K562 (cell line): ENCODE measurements at regions not wholly inside any gene's neighbourhood (a gene's known extent, or its start where the extent isn't known, plus 50 kb on each side); places are given as distances from the start of the nearest gene placed in this dataset.

Source experiments
- CBFA2T3 ChIP-seq: fragments of 450-650 bp; IDR thresholded peaks from 2 replicates; pipeline ENCODE4 v1.6.1; 2017
- DMBX1 ChIP-seq: fragments of 250-450 bp; sonication (Bioruptor Pico); IDR thresholded peaks from 2 replicates; pipeline ENCODE4 v1.8.0; 2022; ENCODE audit warnings: inconsistent platforms, mild to moderate bottlenecking, moderate library complexity, borderline replicate concordance
- E2F6 ChIP-seq, 2 experiments: IDR thresholded peaks; 2 replicates each; pipeline ENCODE4 v1.6.1; 2011; ENCODE audit warnings: borderline replicate concordance in 1 of 2, control low read depth in 1 of 2, low read depth in 1 of 2, low read length in 1 of 2, mild to moderate bottlenecking in 1 of 2, mixed read lengths in 1 of 2, moderate library complexity in 1 of 2; ENCODE audit not compliant: insufficient read depth in 1 of 2, insufficient read length in 1 of 2, poor library complexity in 1 of 2, severe bottlenecking in 1 of 2; ENCODE audit errors: extremely low read depth in 1 of 2
- ETS1 ChIP-seq: conservative IDR thresholded peaks from 2 replicates; pipeline ENCODE4 v1.6.1; 2011; ENCODE audit warnings: low read depth, mild to moderate bottlenecking, low read length; ENCODE audit not compliant: control insufficient read depth
- FOXJ2 ChIP-seq: fragments of 200-800 bp; sonication (Bioruptor generic); IDR thresholded peaks from 2 replicates; pipeline ENCODE4 v1.6.1; 2016; ENCODE audit warnings: missing genetic modification characterization, missing compliant biosample characterization
- HDAC3 ChIP-seq: fragments of 450-650 bp; IDR thresholded peaks from 2 replicates; pipeline ENCODE4 v1.6.1; 2018; ENCODE audit warnings: borderline replicate concordance, mild to moderate bottlenecking, moderate library complexity; ENCODE audit not compliant: partially characterized antibody
- KDM2B ChIP-seq: fragments of 250-450 bp; sonication (Bioruptor Pico); IDR thresholded peaks from 2 replicates; pipeline ENCODE4 v1.8.0; 2021; ENCODE audit warnings: mild to moderate bottlenecking, moderate library complexity
- KLF13 ChIP-seq: fragments of 450-650 bp; IDR thresholded peaks from 2 replicates; pipeline ENCODE4 v1.6.1; 2016; ENCODE audit warnings: missing genetic modification characterization, low read depth, mild to moderate bottlenecking, missing compliant biosample characterization, moderate library complexity, borderline replicate concordance
- MGA ChIP-seq: fragments of 450-650 bp; IDR thresholded peaks from 2 replicates; pipeline ENCODE4 v1.6.1; 2016; ENCODE audit warnings: mild to moderate bottlenecking, moderate library complexity
- NELFE ChIP-seq: IDR thresholded peaks from 2 replicates; pipeline ENCODE4 v1.6.1; 2011; ENCODE audit warnings: mild to moderate bottlenecking; ENCODE audit not compliant: insufficient read depth, insufficient read length
- SIRT6 ChIP-seq: IDR thresholded peaks from one replicate; pipeline ENCODE4 v1.6.1; 2012; ENCODE audit warnings: low read depth, mild to moderate bottlenecking, control low read depth, inconsistent platforms, low read length, moderate library complexity
- XRCC4 ChIP-seq: IDR thresholded peaks from one replicate; pipeline ENCODE4 v1.6.1; 2011; ENCODE audit not compliant: insufficient read depth, insufficient read length; ENCODE audit errors: extremely low read depth
- ZBTB17 ChIP-seq: fragments of 450-650 bp; formaldehyde crosslinking; IDR thresholded peaks from 2 replicates; pipeline ENCODE4 v1.4.0; 2020; ENCODE audit warnings: mild to moderate bottlenecking
- ZNF41 ChIP-seq: fragments of 250-450 bp; sonication (Bioruptor Pico); conservative IDR thresholded peaks from 2 replicates; pipeline ENCODE4 v1.4.0; 2020; ENCODE audit warnings: mild to moderate bottlenecking
- ZNF584 ChIP-seq: fragments of 200-800 bp; sonication (Bioruptor generic); IDR thresholded peaks from 2 replicates; pipeline ENCODE4 v1.6.1; 2016; ENCODE audit warnings: low read depth, mild to moderate bottlenecking, missing genetic modification characterization, missing compliant biosample characterization

- TF ChIP-seq ZBTB17 (no peak), MGA (no peak), ETS1 (no peak), ZNF41 (CRISPR knock-in tag) (0 out of 2 replicates have a peak, but pooled peaks have one; percentile 25), XRCC4 (no peak), SIRT6 (no peak), CBFA2T3 (no peak), ZNF584 (CRISPR knock-in tag) (no peak; the same call in 1 of the 2 replicates), KLF13 (tag) (no peak), FOXJ2 (no peak), E2F6 (IDR thresholded peaks at IDR 0.05; ENCODE audit: borderline replicate concordance in 1 of 2, extremely low read depth in 1 of 2, insufficient read depth in 1 of 2, insufficient read length in 1 of 2, low read depth in 1 of 2, low read length in 1 of 2, poor library complexity in 1 of 2, severe bottlenecking in 1 of 2) (no peak), DMBX1 (peak; percentile 47; the same call in 1 of the 2 replicates), NELFE (no peak), KDM2B (CRISPR knock-in tag) (no peak), HDAC3 (no peak)
Measured at GRCh38 chr7:130999926-131000325, 265.9 kb upstream of the KLF14 start (continued).
